ENCODE measurements at regions not wholly inside any gene's neighbourhood (a gene's known extent, or its start where the extent isn't known, plus 50 kb on each side); places are given as distances from the start of the nearest gene placed in this dataset.
"Not testable (repeated sequence)": the region's sequence is repeated elsewhere in the genome, so short reads cannot be mapped to it uniquely, and the experiment has no call there.

DNA sequence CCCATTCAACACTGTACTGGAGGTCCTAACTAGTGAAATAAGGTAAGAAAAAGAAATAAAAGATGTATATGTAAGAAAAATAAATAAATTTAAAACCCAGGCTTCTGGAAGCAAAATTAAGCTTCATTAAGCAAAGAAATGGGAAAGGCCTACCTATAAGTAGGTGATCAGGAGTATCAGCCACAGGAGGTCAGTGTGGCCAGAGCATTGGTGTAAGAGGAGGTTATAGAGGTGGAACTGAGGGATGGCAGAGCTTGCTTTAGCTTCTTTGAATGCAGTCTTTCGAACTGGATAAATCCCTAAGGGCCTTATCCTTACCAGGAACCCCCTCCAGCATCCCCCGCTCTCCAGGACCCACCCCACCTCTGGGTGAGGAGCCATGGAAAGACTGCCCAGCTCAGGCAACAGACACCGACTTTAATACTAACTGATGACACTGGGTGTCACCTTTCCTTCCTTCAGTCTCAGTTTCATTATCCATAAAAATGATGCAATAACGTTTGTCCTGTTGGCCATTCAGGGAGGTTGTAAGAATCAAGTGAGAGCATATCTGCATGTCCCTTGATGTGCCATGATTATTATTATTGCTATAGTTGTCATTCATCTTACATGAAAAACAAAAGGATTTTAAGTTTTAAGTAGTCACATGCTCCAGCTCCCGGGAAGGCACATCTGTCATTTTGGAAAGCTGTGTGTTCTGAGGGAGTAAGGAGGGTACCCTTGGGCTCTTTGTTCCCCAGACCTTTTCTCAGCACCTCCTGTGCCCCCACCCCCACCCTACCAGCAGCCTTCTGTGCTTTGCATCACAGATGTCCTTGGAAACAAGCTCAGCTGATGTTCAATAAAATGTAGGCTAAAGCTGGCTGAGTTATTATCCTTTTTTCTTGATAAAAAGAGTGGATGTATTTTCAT is 50.8 kb upstream of the CTNNA1 start:
- DNase-seq: no peak

GRCh38 chr5:138701678-138702077 is 51.5 kb upstream of the CTNNA1 start:
- DNase-seq: no peak

GRCh38 chr5:138700581-138701362 is 52.5 kb upstream of the CTNNA1 start:
- DNase-seq: no peak

DNA sequence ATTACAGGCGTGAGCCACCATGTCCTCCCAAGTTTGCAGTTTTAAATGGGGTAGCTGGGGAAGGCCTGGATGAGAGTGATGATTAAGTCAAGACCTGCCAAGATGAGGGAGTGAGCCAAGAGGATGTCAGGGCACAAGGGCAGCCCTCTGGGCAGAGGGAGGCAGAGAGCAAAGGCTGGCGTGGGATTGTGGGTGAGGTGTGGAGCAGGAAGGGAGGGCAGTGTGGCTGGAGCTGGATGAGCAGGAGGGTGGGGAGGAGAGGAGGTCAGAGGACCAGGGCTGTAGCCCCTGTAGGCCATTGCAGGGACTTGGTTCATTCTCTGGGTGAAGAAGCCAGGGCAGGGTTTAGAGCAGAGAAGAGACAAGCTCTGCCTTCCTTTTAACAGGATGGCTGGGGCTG is 53.7 kb upstream of the CTNNA1 start:
- no peak for DNase-seq

GRCh38 chr5:138698713-138699112 is 54.5 kb upstream of the CTNNA1 start:
- no peak for DNase-seq

- DNase-seq: no peak
These were observed 55.4 kb upstream of the CTNNA1 start for GRCh38 chr5:138697720-138698360.

DNA sequence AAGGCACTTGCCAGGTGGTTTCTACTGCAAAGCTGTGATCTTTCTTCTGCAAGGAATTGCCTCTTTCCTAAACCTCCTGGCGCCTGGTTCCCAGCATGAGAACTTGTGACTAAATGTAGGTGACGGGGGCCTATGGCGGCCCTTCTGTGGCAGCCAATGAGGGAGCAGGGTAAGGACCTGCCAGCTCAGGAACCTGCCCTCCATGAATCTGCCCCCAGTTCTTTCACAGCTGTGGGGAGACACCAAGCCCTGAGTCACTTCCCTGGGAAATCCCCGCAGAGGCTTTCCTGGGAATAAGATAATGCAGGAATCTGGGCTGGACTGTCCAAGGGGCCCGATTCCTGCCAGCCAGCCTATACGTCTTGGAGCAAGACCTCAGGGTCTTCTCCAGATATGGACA is 56.7 kb upstream of the CTNNA1 start:
- DNase-seq: no peak

DNA sequence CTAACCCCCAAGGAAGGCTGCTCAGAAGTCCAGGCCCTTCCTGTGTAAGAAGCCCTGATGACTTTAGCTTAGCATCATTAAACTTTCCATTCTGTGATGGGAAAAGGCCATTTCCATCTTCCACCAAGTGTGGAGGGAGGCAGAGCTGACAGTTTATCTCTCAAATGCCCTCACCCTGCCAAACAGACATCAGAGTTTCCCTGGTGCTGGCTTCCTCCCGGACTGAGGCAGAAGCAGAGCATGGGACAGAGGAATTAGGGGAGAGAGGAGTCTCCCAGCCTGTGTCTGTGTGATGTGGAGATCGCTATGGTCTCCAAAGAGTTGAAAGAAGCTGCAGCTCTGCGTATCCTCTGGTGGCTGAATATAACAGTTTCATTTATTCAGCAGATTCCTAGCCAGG is 57.4 kb upstream of the CTNNA1 start:
- no peak for DNase-seq

GRCh38 chr5:138694146-138694545 is 59.1 kb upstream of the CTNNA1 start:
- DNase-seq: no peak

GRCh38 chr5:138692370-138692769 is 60.9 kb upstream of the CTNNA1 start:
- no peak for DNase-seq

DNA sequence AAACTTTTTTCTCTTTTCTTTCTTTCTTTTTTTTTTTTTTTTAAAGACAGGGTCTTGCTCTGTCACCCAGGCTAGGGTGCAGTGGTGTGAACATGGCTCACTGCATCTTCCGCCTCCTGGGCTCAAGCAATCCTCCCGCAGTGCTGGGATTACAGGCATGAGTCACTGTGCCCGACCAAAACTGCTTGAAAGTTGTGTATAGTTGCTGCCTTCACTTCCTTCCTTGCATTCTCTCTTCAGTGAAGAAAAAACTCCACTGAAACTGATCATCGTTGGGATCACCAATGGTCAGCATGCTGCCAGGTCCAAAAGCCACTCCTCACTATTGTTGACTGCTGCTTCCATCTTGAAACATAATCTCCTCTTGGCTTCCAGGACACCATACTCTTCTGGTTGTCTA is 66.6 kb upstream of the CTNNA1 start:
- no peak for DNase-seq

GRCh38 chr5:138685193-138685745 is 68.0 kb upstream of the CTNNA1 start:
- DNase-seq: no peak

DNA sequence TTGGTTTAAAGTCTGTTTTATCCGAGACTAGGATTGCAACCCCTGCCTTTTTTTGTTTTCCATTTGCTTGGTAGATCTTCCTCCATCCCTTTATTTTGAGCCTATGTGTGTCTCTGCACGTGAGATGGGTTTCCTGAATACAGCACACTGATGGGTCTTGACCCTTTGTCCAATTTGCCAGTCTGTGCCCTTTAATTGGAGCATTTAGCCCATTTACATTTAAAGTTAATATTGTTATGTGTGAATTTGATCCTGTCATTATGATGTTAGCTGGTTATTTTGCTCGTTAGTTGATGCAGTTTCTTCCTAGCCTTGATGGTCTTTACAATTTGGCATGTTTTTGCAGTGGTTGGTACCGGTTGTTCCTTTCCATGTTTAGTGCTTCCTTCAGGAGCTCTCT is 70.8 kb upstream of the CTNNA1 start:
- not testable (repeated sequence) for DNase-seq

DNA sequence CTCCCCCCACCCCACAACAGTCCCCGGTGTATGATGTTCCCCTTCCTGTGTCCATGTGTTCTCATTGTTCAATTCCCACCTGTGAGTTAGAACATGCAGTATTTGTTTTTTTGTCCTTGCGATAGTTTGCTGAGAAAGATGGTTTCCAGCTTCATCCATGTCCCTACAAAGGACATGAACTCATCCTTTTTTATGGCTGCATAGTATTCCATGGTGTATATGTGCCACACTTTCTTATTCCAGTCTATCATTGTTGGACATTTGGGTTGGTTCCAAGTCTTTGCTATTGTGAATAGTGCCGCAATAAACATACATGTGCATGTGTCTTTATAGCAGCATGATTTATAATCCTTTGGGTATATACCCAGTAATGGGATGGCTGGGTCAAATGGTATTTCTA is 74.4 kb upstream of the CTNNA1 start:
- not testable (repeated sequence) for DNase-seq

DNA sequence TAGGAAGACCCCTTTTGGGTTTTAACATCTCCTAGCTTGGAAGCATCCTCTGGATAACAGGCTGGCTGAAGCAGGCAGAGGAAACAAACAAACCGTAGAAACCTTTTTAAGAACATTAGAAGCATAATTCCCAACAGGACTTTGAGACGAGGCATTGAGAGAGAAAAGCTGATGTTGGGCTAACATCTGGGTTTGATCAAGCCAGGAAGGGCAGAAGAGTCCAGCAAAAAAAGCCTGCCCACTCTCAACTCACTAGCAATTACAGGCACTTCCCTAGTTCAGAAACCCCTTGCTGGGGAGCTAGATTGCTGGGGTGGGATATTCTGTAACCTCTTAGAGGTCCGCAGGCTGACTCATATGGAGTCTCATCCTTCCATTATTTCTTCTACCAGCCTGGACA is 75.4 kb upstream of the CTNNA1 start:
- DNase-seq: no peak

- no peak for DNase-seq
These were observed 76.5 kb upstream of the CTNNA1 start for GRCh38 chr5:138676556-138677193.

GRCh38 chr5:138676002-138676401 is 77.2 kb upstream of the CTNNA1 start:
- DNase-seq: no peak

GRCh38 chr5:138668451-138669380 is 84.5 kb upstream of the CTNNA1 start:
- DNase-seq: no peak

DNA sequence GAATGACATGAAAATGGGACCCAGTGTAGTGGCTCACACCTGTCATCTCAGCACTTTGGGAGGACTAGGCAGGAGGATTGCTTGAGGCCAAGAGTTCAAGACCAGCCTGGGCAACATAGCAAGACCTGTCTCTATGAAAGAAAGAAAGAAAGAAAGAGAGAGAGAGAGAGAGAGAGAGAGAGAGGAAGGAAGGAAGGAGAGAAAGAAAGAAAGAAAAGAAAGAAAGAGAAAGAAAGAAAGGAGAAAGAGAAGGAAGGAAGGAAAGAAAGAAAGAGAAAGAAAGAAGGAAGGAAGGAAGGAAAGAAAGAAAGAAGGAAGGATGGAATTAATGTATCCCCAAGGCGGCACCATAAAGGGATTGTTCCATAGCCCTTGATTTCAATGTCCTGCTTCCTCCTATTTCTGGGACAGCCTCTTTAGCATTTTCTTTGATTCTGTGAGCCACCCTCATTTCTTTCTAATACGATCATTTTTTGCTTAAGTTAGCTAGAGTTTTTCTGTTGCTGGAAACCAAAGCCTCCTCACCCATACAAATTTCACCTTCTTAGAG is 85.4 kb upstream of the CTNNA1 start:
- DNase-seq: not testable (repeated sequence)

DNA sequence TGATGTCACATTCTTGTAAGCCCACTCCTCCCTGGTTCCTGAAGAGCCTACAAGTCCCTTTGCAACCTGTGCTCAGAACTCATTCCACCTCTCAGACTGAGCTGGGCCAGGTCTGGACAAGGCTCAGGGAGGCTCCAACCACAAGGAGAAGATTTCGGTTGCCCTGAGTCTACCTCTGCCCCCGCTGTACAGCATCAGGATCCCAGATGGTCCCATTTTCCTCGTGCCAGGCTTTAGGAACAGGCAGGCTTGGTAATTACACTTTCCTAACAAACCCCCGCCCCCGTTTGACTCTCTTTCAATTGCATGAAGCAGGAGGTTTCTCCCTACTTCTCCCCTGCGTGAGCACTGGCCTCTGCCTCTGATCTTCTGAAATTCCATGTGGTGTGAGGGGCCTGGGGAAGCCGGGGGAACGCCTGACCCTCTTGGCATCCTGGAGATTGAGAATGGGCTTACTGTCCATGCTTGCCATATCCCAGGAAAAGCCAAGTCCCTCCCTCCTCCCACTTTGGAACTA is 86.9 kb upstream of the CTNNA1 start:
- peak; percentile 14 for DNase-seq

GRCh38 chr5:138665261-138665660 is 88.0 kb upstream of the CTNNA1 start:
- DNase-seq: no peak
